MM.1S (cell line): ENCODE measurements at regions not wholly inside any gene's neighbourhood (a gene's known extent, or its start where the extent isn't known, plus 50 kb on each side); places are given as distances from the start of the nearest gene placed in this dataset.

ENCODE experiments used
- CTCF ChIP-seq: fragments of 300-600 bp; sonication (generic); IDR thresholded peaks from 2 replicates; pipeline ENCODE4 v1.5.1; 2016; ENCODE audit warnings: antibody characterized with exemption, low read length, mixed read lengths
- EZH2 ChIP-seq: fragments of 300-600 bp; sonication (generic); optimal IDR thresholded peaks from 2 replicates; pipeline ENCODE3; 2017; ENCODE audit warnings: low read depth, mild to moderate bottlenecking, antibody characterized with exemption, low read length, mixed read lengths
- EZH2phosphoT487 ChIP-seq: fragments of 300-600 bp; sonication (generic); IDR thresholded peaks from 2 replicates; pipeline ENCODE4 v1.6.1; 2018; ENCODE audit warnings: antibody characterized with exemption, low read length

DNA sequence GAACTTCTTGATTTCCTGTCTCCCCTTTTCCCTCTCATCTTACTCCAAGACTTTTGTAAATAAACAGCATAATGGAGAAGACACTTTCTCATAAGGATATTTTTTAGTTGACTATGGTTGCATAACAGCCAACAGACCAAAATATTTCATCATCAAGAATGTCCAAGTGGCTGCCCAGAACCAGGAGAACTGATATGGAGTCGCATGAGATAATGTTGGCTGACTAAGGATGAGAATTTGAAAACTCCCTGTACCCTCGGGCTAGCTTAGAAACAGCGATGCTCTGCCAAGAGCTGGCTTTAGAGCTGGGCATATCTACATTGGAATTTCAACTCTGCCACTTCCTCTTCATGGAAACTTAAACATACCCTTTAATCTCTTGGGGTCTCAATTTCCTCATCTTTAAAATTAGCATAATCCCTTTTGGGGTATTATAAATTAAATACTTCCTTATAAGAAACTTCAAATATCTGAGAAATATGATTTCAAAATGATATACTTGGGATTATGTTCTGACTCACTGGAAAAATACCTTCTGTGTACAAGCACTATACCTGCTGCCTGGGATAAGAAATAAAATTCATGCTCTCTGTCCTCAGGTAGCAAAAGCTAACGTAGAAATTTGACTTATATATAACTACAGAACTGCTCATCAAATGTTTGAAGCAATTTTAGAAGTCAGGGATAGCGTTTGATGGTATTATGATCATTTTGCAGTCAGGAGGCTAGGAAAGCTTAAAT is 777.3 kb downstream of the LTN1 start:
- no peak for TF ChIP-seq EZH2
- TF ChIP-seq CTCF = no peak
- TF ChIP-seq EZH2phosphoT487 = no peak
